PC-3 (cell line): ENCODE measurements at regions not wholly inside any gene's neighbourhood (a gene's known extent, or its start where the extent isn't known, plus 50 kb on each side); places are given as distances from the start of the nearest gene placed in this dataset.
A peak's percentile ranks its signal among the peaks of the same experiment; 100 is the strongest.

Source experiments
- ATAC-seq: fragments of 200-7000 bp; cut with Tn5 transposase; 2 replicates; pipeline ENCODE4 v1.9.1; 2020; ENCODE audit warnings: mild to moderate bottlenecking, moderate library complexity
- BruUV-seq: library from RNA; stranded (reverse); fragments of 400-500 nt; replicated peaks from 2 replicates; lab custom pipeline; 2021; lab: Mats Ljungman, UMichigan
- CTCF ChIA-PET: fragments of 300-600 bp; sonication (Branson Sonifier 250); formaldehyde crosslinking; loops from one replicate; lab custom pipeline; 2022; ENCODE audit warnings: antibody characterized with exemption; lab: Charles Lee
- POLR2A ChIA-PET: fragments of 300-600 bp; sonication (Branson Sonifier 250); formaldehyde crosslinking; loops from one replicate; lab custom pipeline; 2022; ENCODE audit warnings: antibody characterized with exemption; ENCODE audit not compliant: unreplicated experiment; lab: Charles Lee
- DNase-seq: peaks from one replicate; pipeline ENCODE4 v3.0.0-alpha.2; 2015
- H2AFZ ChIP-seq: fragments of 300-600 bp; sonication (generic); 2 replicates; pipeline ENCODE4 v1.6.0; 2016; ENCODE audit warnings: antibody characterized with exemption, low read length
- H3F3A ChIP-seq: fragments of 300-600 bp; sonication (generic); one replicate; pipeline ENCODE4 v1.6.0; 2017; ENCODE audit warnings: antibody characterized with exemption, low read length, control low read depth, mild to moderate bottlenecking; ENCODE audit not compliant: unreplicated experiment
- H3K27ac ChIP-seq: fragments of 300-600 bp; sonication (generic); 2 replicates; pipeline ENCODE4 v1.5.1; 2016; ENCODE audit warnings: mild to moderate bottlenecking, low read length
- H3K27me3 ChIP-seq: fragments of 300-600 bp; sonication (generic); 2 replicates; pipeline ENCODE4 v1.6.1; 2016; ENCODE audit warnings: low read length, mixed read lengths
- H3K36me3 ChIP-seq: fragments of 300-600 bp; sonication (generic); 2 replicates; pipeline ENCODE4 v1.6.1; 2016; ENCODE audit warnings: low read depth, mixed run types, low read length, mixed read lengths
- H3K4me1 ChIP-seq: fragments of 300-600 bp; sonication (generic); 2 replicates; pipeline ENCODE4 v1.5.1; 2016; ENCODE audit warnings: low read length; ENCODE audit not compliant: insufficient read depth
- H3K4me2 ChIP-seq: fragments of 300-600 bp; sonication (generic); 2 replicates; pipeline ENCODE4 v1.6.0; 2016; ENCODE audit warnings: low read length
- H3K4me3 ChIP-seq: fragments of 300-600 bp; sonication (generic); 2 replicates; pipeline ENCODE4 v1.5.1; 2016; ENCODE audit warnings: mild to moderate bottlenecking, low read length, mixed read lengths
- H3K79me2 ChIP-seq: fragments of 300-600 bp; sonication (generic); 2 replicates; pipeline ENCODE4 v1.6.1; 2017; ENCODE audit warnings: low read length, mixed read lengths
- H3K9ac ChIP-seq: fragments of 300-600 bp; sonication (generic); 2 replicates; pipeline ENCODE4 v1.6.0; 2016; ENCODE audit warnings: mild to moderate bottlenecking, low read length
- H3K9me2 ChIP-seq: fragments of 300-600 bp; sonication (generic); replicated peaks from 2 replicates; pipeline ENCODE4 v1.6.1; 2016; ENCODE audit warnings: mixed run types, low read length, mixed read lengths
- H3K9me3 ChIP-seq: fragments of 300-600 bp; sonication (generic); 2 replicates; pipeline ENCODE4 v1.6.1; 2016; ENCODE audit warnings: low read length, mixed read lengths
- H4K20me1 ChIP-seq: fragments of 300-600 bp; sonication (generic); 2 replicates; pipeline ENCODE4 v1.6.1; 2016; ENCODE audit warnings: low read length, mixed read lengths
- EZH2 ChIP-seq: fragments of 300-600 bp; sonication (generic); IDR thresholded peaks from one replicate; pipeline ENCODE4 v1.6.1; 2017; ENCODE audit warnings: antibody characterized with exemption, mild to moderate bottlenecking, low read length; ENCODE audit not compliant: unreplicated experiment
- EZH2phosphoT487 ChIP-seq: fragments of 300-600 bp; sonication (generic); IDR thresholded peaks from 2 replicates; pipeline ENCODE4 v1.6.1; 2018; ENCODE audit warnings: mild to moderate bottlenecking, antibody characterized with exemption, low read length, borderline replicate concordance
- intact Hi-C: fragments of 100-400 bp; cut with micrococcal nuclease; formaldehyde crosslinking; loops from 2 replicates; pipeline ENCODE4 v1.9.0; 2023
- TF ChIP-seq, protein P1 (sequence below): fragments of 300-600 bp; sonication (generic); conservative IDR thresholded peaks from 2 replicates; pipeline ENCODE4 v1.5.1; 2017; ENCODE audit warnings: antibody characterized with exemption, low read depth, mild to moderate bottlenecking, low read length

DNA sequence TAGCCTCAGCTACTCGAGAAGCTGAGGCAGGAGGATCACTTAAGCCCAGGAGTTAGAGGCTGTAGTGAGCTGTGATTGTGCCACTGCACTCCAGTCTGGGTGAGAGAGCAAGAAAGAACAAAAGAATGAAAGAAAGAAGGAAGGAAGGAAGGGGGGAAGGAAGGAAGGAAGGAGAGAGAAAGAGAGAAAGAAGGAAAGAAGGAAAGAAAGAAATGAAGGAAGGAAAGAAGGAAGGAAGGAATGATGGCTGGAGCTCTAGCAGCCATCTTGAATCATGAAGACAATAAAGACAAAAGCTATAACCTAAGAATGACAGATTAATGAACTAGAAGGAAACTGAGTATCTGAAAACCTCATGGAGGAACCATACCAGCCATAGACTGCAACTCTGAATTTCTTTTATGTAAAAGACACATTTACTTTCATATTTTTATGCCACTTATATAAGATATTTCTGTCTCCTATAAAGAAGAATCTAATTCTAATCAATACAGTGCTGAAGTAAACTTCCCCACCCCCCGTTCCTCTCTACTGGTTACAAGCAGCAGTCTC, 522.3 kb upstream of the JARID2 start:
- 0 out of 2 replicates have a peak overlapping the region, but pooled peaks have one; percentile 28 for H2AFZ ChIP-seq
- TF ChIP-seq EZH2phosphoT487 (no peak), EZH2 (no peak)
- TF ChIP-seq, protein P1, sequence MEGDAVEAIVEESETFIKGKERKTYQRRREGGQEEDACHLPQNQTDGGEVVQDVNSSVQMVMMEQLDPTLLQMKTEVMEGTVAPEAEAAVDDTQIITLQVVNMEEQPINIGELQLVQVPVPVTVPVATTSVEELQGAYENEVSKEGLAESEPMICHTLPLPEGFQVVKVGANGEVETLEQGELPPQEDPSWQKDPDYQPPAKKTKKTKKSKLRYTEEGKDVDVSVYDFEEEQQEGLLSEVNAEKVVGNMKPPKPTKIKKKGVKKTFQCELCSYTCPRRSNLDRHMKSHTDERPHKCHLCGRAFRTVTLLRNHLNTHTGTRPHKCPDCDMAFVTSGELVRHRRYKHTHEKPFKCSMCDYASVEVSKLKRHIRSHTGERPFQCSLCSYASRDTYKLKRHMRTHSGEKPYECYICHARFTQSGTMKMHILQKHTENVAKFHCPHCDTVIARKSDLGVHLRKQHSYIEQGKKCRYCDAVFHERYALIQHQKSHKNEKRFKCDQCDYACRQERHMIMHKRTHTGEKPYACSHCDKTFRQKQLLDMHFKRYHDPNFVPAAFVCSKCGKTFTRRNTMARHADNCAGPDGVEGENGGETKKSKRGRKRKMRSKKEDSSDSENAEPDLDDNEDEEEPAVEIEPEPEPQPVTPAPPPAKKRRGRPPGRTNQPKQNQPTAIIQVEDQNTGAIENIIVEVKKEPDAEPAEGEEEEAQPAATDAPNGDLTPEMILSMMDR = no peak
- ATAC-seq = no peak
- H3K9ac ChIP-seq = no peak overlapping the region
- H3K36me3 ChIP-seq = no peaks in the 10 kb centered on the region
- H3K27ac ChIP-seq = no peak overlapping the region
- H3K79me2 ChIP-seq = no peaks in the 10 kb centered on the region
- no peak overlapping the region for H3K4me3 ChIP-seq
- no peaks in the 10 kb centered on the region for H3K9me2 ChIP-seq
- CTCF ChIA-PET = no interaction called here
- H3F3A ChIP-seq = no peaks in the 10 kb centered on the region
- no TSS peak for BruUV-seq
- H3K9me3 ChIP-seq = no peaks in the 10 kb centered on the region
- no peak overlapping the region for H3K4me2 ChIP-seq
- no peaks in the 10 kb centered on the region for H3K27me3 ChIP-seq
- POLR2A ChIA-PET = no interaction called here
- intact Hi-C loops = no loop called here
- 0 out of 2 replicates have a peak, but pooled peaks cover 5% of the 10 kb centered on the region for H3K4me1 ChIP-seq
- no peak for DNase-seq
- H4K20me1 ChIP-seq = no peaks in the 10 kb centered on the region

DNA sequence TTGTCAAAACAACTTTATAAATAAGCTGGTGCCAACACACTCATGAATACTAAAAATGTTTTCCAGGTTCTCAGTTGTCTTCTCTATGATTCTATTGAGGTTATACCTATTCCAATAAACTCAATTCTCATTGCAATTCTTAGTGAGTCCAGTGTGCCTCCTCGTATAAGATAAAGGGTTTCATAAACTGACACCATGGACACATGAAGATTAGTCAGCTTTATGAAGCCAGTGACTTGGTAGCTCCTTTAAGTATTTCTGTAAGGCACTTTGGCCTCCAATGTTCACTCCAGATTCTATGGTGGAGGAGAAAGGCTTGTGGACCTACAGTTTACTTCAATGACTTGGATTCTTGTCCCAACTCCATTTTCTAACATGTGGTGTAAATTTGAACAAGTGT, 521.3 kb upstream of the JARID2 start:
- H3K4me3 ChIP-seq = no peak overlapping the region
- H3K79me2 ChIP-seq = no peaks in the 10 kb centered on the region
- no TSS peak for BruUV-seq
- DNase-seq = no peak
- H3K36me3 ChIP-seq = no peaks in the 10 kb centered on the region
- no peak overlapping the region for H3K4me2 ChIP-seq
- intact Hi-C loops = no loop called here
- H3K4me1 ChIP-seq = 0 out of 2 replicates have a peak, but pooled peaks cover 7% of the 10 kb centered on the region
- no peaks in the 10 kb centered on the region for H4K20me1 ChIP-seq
- no peak overlapping the region for H2AFZ ChIP-seq
- H3K9me2 ChIP-seq = no peaks in the 10 kb centered on the region
- ATAC-seq = no peak
- ChIA-PET POLR2A (no interaction called here), CTCF (no interaction called here)
- H3F3A ChIP-seq = no peaks in the 10 kb centered on the region
- no peak for TF ChIP-seq EZH2
- TF ChIP-seq, protein P1 = no peak
- no peak for TF ChIP-seq EZH2phosphoT487
- no peaks in the 10 kb centered on the region for H3K27me3 ChIP-seq
- no peaks in the 10 kb centered on the region for H3K9me3 ChIP-seq
- H3K9ac ChIP-seq = no peak overlapping the region
- H3K27ac ChIP-seq = no peak overlapping the region

DNA sequence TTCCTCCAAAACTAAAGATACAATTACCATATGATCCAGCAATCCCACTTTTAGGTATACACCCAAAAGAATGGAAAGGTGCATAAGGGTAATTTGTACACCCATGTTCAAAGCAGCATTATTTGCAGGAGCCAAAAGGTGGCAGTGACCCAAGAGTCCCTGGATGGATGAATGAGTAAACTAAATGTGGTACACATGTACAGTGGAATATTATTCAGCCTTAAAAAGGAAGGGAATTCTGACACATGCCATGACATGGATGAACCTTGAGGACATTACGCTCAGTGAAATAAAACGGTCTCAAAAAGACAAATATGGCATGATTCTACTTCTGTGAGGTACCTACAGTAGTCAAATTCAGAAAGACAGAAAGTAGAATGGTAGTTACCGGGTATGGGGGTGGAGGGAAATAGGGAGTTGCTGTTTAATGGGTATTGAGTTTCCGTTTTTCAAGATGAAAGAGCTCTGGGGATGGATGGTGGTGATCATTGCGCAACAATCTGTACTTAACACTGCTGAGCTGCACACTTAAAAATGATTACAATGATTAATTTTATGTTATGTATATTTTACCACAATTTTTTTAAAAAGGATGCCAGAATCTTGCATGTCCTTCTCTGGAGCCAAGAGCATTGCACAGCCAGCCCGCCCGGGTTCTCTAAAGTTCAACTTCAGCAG, 518.9 kb upstream of the JARID2 start:
- H3K9ac ChIP-seq = no peak overlapping the region
- POLR2A ChIA-PET = no interaction called here
- CTCF ChIA-PET = interaction anchor here (1.0 kb wide), 1 partner anchor 16 kb away, joined by 3 read pairs; no protein-coding TSS in a partner anchor
- no peak overlapping the region for H2AFZ ChIP-seq
- no peak for DNase-seq
- H3F3A ChIP-seq = peaks cover 4% of the 10 kb centered on the region
- TF ChIP-seq EZH2phosphoT487 (no peak), EZH2 (no peak)
- TF ChIP-seq, protein P1 = no peak
- no peaks in the 10 kb centered on the region for H3K9me2 ChIP-seq
- no peaks in the 10 kb centered on the region for H3K79me2 ChIP-seq
- no peak overlapping the region for H3K4me2 ChIP-seq
- no TSS peak for BruUV-seq
- H3K4me1 ChIP-seq = peaks cover 16% of the 10 kb centered on the region
- H3K9me3 ChIP-seq = no peaks in the 10 kb centered on the region
- H3K4me3 ChIP-seq = no peak overlapping the region
- no peaks in the 10 kb centered on the region for H3K27me3 ChIP-seq
- intact Hi-C loops = no loop called here
- H3K36me3 ChIP-seq = no peaks in the 10 kb centered on the region
- no peak for ATAC-seq
- H4K20me1 ChIP-seq = no peaks in the 10 kb centered on the region
- no peak overlapping the region for H3K27ac ChIP-seq
